A673 (cell line): ENCODE measurements at regions not wholly inside any gene's neighbourhood (a gene's known extent, or its start where the extent isn't known, plus 50 kb on each side); places are given as distances from the start of the nearest gene placed in this dataset.

Experiments
- BruUV-seq: library from RNA; stranded (reverse); fragments of 400-500 nt; replicated peaks from 2 replicates; lab custom pipeline; 2021; lab: Mats Ljungman, UMichigan
- CTCF ChIA-PET: fragments of 300-600 bp; sonication (Branson Sonifier 250); formaldehyde crosslinking; loops from one replicate; lab custom pipeline; 2022; ENCODE audit warnings: antibody characterized with exemption; lab: Charles Lee
- POLR2A ChIA-PET: fragments of 300-600 bp; sonication (Branson Sonifier 250); formaldehyde crosslinking; loops from one replicate; lab custom pipeline; 2022; ENCODE audit warnings: antibody characterized with exemption; ENCODE audit not compliant: low non-redundant PET; lab: Charles Lee
- DNase-seq: peaks from one replicate; pipeline ENCODE4 v3.0.0-alpha.2; 2015; ENCODE audit warnings: low spot score
- H3K27ac ChIP-seq: fragments of 200-600 bp; sonication (generic); 2 replicates; pipeline ENCODE4 v1.5.1; 2016; ENCODE audit warnings: mixed run types, low read depth, mild to moderate bottlenecking, mixed read lengths, antibody characterized with exemption, low read length; ENCODE audit not compliant: poor library complexity, severe bottlenecking
- H3K27me3 ChIP-seq: fragments of 200-600 bp; sonication (generic); replicated peaks from 2 replicates; pipeline ENCODE4 v1.6.1; 2017; ENCODE audit warnings: mixed run types, low read depth, mild to moderate bottlenecking, mixed read lengths, antibody characterized with exemption, low read length; ENCODE audit not compliant: insufficient read depth, poor library complexity
- H3K36me3 ChIP-seq: fragments of 200-600 bp; sonication (generic); 2 replicates; pipeline ENCODE4 v1.6.1; 2016; ENCODE audit warnings: mixed run types, mild to moderate bottlenecking, mixed read lengths, antibody characterized with exemption, low read length; ENCODE audit not compliant: insufficient read depth, poor library complexity, severe bottlenecking
- H3K4me1 ChIP-seq: fragments of 200-600 bp; sonication (generic); 2 replicates; pipeline ENCODE4 v1.6.1; 2017; ENCODE audit warnings: mixed run types, mild to moderate bottlenecking, mixed read lengths, antibody characterized with exemption, low read length; ENCODE audit not compliant: insufficient read depth, poor library complexity, severe bottlenecking
- H3K4me3 ChIP-seq: fragments of 200-600 bp; sonication (generic); 2 replicates; pipeline ENCODE4 v1.5.1; 2016; ENCODE audit warnings: low read depth, mixed run types, mild to moderate bottlenecking, mixed read lengths, low read length; ENCODE audit not compliant: poor library complexity, severe bottlenecking
- H3K9me3 ChIP-seq: fragments of 200-600 bp; sonication (generic); 2 replicates; pipeline ENCODE4 v1.6.1; 2016; ENCODE audit warnings: mixed run types, low read depth, mild to moderate bottlenecking, mixed read lengths, antibody characterized with exemption, low read length; ENCODE audit not compliant: poor library complexity, severe bottlenecking
- EZH2 ChIP-seq: fragments of 200-600 bp; sonication (generic); IDR thresholded peaks from 2 replicates; pipeline ENCODE4 v1.6.1; 2017; ENCODE audit warnings: borderline replicate concordance, low read depth, mild to moderate bottlenecking, mixed read lengths, antibody characterized with exemption, low read length; ENCODE audit not compliant: poor library complexity, severe bottlenecking
- intact Hi-C: fragments of 100-400 bp; cut with micrococcal nuclease; formaldehyde crosslinking; loops from one replicate; pipeline ENCODE4 v1.10.0; 2022; ENCODE audit not compliant: unreplicated experiment
- TF ChIP-seq, protein P1 (sequence below): fragments of 300-800, 200-600 bp; sonication (generic); conservative IDR thresholded peaks from 2 replicates; pipeline ENCODE4 v1.5.1; 2017; ENCODE audit warnings: low read depth, mild to moderate bottlenecking, antibody characterized with exemption, low read length, moderate library complexity, mixed read lengths

DNA sequence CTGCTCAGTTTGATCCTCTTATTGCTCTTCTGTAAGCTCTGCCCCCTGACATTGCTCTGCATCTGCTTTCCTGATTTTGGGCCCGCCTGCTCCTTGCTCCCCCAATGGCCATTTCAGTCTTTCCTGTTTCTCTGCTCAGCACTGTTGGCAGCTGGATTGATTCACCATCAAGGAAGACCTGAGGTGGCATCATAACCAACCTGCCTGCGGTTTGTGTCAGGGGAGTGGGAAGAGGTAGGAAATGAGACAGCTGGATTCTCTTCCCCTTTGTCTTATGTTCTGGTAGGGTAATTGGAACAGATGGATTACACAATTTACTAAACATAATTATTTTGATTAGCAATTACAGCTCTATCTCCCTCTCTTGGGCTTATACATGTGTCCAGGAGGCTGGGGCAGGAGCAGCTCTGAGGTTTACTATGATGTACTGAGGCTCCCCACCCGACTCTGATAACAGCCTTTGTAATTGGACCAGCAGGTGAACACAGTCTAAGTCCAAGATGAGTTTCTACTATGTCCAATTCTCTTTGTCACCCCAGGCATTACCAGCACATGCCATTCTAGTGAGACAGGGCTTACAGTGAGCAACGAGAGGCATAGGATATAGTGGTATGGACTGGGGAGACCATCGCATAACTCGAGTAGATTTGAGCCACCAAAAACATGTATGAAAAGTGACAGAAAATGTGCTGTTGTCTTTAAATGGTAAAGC is 151.8 kb upstream of the MMADHC start:
- Histone ChIP-seq H3K4me1 (peaks cover 26% of the 10 kb centered on the region), H3K36me3 (no peaks in the 10 kb centered on the region), H3K27me3 (no peaks in the 10 kb centered on the region), H3K4me3 (no peak overlapping the region), H3K9me3 (peaks cover 17% of the 10 kb centered on the region), H3K27ac (no peak overlapping the region)
- intact Hi-C loops: no loop called here
- TF ChIP-seq, protein P1, sequence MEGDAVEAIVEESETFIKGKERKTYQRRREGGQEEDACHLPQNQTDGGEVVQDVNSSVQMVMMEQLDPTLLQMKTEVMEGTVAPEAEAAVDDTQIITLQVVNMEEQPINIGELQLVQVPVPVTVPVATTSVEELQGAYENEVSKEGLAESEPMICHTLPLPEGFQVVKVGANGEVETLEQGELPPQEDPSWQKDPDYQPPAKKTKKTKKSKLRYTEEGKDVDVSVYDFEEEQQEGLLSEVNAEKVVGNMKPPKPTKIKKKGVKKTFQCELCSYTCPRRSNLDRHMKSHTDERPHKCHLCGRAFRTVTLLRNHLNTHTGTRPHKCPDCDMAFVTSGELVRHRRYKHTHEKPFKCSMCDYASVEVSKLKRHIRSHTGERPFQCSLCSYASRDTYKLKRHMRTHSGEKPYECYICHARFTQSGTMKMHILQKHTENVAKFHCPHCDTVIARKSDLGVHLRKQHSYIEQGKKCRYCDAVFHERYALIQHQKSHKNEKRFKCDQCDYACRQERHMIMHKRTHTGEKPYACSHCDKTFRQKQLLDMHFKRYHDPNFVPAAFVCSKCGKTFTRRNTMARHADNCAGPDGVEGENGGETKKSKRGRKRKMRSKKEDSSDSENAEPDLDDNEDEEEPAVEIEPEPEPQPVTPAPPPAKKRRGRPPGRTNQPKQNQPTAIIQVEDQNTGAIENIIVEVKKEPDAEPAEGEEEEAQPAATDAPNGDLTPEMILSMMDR: no peak
- no peak for TF ChIP-seq EZH2
- CTCF ChIA-PET: interaction anchor here (0.5 kb wide), 1 partner anchor 71 kb away, joined by 6 read pairs; no protein-coding TSS in a partner anchor
- POLR2A ChIA-PET: no interaction called here
- BruUV-seq: no TSS peak
- DNase-seq: peak; percentile 23

DNA sequence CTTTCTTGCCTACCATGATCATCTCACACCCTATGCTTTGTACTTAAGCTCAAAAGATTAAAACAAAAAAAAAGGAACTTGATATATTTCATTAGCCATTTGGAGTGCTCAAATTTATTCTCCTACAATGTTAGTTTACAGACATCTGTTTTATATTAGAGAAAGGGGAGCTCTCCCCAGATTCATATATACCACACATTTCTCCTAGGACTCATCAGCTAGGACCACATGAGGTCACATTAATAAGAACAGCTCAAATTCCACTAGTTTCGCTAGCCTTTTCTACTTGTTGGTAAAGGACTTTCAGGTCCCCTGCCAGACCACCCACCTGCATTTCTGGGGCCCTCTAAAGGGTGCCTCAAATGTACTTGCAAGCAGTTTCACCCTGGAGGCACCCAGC is 151.2 kb upstream of the MMADHC start:
- CTCF ChIA-PET: no interaction called here
- TF ChIP-seq, protein P1: no peak
- TF ChIP-seq EZH2: no peak
- intact Hi-C loops: no loop called here
- Histone ChIP-seq H3K27ac (no peak overlapping the region), H3K9me3 (peaks cover 17% of the 10 kb centered on the region), H3K27me3 (no peaks in the 10 kb centered on the region), H3K36me3 (no peaks in the 10 kb centered on the region), H3K4me1 (peaks cover 28% of the 10 kb centered on the region), H3K4me3 (no peak overlapping the region)
- no peak for DNase-seq
- no TSS peak for BruUV-seq
- POLR2A ChIA-PET: no interaction called here

DNA sequence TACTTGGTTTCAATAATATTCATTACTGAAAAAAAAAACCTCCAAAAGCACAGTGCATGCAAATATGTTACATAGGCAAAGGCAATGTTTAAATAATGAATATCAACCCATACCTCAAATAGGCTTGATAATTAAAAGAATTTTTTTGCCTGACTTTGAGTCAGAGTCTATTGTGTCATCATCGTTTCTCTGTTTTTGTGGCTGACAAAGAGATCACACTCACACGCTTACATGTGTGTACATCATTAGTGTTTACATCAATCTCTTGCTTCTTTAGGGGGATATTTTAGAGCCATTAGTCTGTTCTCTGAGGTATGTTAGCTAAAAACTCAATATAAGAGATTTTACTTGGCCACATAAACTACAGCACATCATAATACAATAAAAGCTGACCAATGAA is 150.3 kb upstream of the MMADHC start:
- ChIA-PET CTCF (no interaction called here), POLR2A (no interaction called here)
- BruUV-seq: no TSS peak
- no peak for DNase-seq
- Histone ChIP-seq H3K9me3 (peaks cover 17% of the 10 kb centered on the region), H3K27ac (no peak overlapping the region), H3K27me3 (no peaks in the 10 kb centered on the region), H3K4me1 (peaks cover 31% of the 10 kb centered on the region), H3K4me3 (no peak overlapping the region), H3K36me3 (no peaks in the 10 kb centered on the region)
- intact Hi-C loops: no loop called here
- TF ChIP-seq, protein P1: no peak
- no peak for TF ChIP-seq EZH2
